ENCODE measurements at regions not wholly inside any gene's neighbourhood (a gene's known extent, or its start where the extent isn't known, plus 50 kb on each side); places are given as distances from the start of the nearest gene placed in this dataset.

GRCh38 chr9:115404311-115404710 is 286.4 kb upstream of the TNC start:
- Histone ChIP-seq H3K27me3 (replicated peaks; ENCODE audit: insufficient read depth) (no peaks in the 10 kb centered on the region), H3K4me3 (no peak overlapping the region), H3K27ac (no peak overlapping the region), H3K36me3 (no peaks in the 10 kb centered on the region), H3K9me3 (no peaks in the 10 kb centered on the region), H3K4me1 (replicated peaks) (no peaks in the 10 kb centered on the region)
- TF ChIP-seq CTCF (IDR thresholded peaks at IDR 0.05) (no peak), POLR2A (IDR thresholded peaks at IDR 0.05) (no peak), POLR2AphosphoS5 (IDR thresholded peaks at IDR 0.05) (no peak)
- DNase-seq (ENCODE audit: low spot score), result no peak
- intact Hi-C loops (cut with DNase I), result no loop called here

GRCh38 chr9:115411516-115411915 is 293.6 kb upstream of the TNC start:
- Histone ChIP-seq H3K4me3 (no peak overlapping the region), H3K36me3 (no peaks in the 10 kb centered on the region), H3K4me1 (replicated peaks) (no peaks in the 10 kb centered on the region), H3K27ac (no peak overlapping the region), H3K27me3 (replicated peaks; ENCODE audit: insufficient read depth) (no peaks in the 10 kb centered on the region), H3K9me3 (no peaks in the 10 kb centered on the region)
- TF ChIP-seq CTCF (IDR thresholded peaks at IDR 0.05), result no peak
- no peak for TF ChIP-seq POLR2AphosphoS5 (IDR thresholded peaks at IDR 0.05)
- no peak for TF ChIP-seq POLR2A (IDR thresholded peaks at IDR 0.05)
- WGBS, result 94% methylated on average over 1 of the region's 1 CpG
- intact Hi-C loops (cut with DNase I), result no loop called here
- no peak for DNase-seq (ENCODE audit: low spot score)

GRCh38 chr9:115411993-115412452 is 294.1 kb upstream of the TNC start:
- Histone ChIP-seq H3K4me1 (replicated peaks) (no peaks in the 10 kb centered on the region), H3K27ac (no peak overlapping the region), H3K36me3 (no peaks in the 10 kb centered on the region), H3K27me3 (replicated peaks; ENCODE audit: insufficient read depth) (no peaks in the 10 kb centered on the region), H3K4me3 (no peak overlapping the region), H3K9me3 (no peaks in the 10 kb centered on the region)
- whole genome bisulfite sequencing, result 80% methylated on average over 2 of the region's 2 CpGs
- DNase-seq (ENCODE audit: low spot score), result no peak
- intact Hi-C loops (cut with DNase I), result no loop called here
- TF ChIP-seq CTCF (IDR thresholded peaks at IDR 0.05) (no peak), POLR2A (IDR thresholded peaks at IDR 0.05) (no peak), POLR2AphosphoS5 (IDR thresholded peaks at IDR 0.05) (no peak)

GRCh38 chr9:115412656-115413055 is 294.7 kb upstream of the TNC start:
- TF ChIP-seq CTCF (IDR thresholded peaks at IDR 0.05) (no peak), POLR2AphosphoS5 (IDR thresholded peaks at IDR 0.05) (no peak), POLR2A (IDR thresholded peaks at IDR 0.05) (no peak)
- intact Hi-C loops (cut with DNase I), result no loop called here

GRCh38 chr9:115413304-115413703 is 295.3 kb upstream of the TNC start:
- TF ChIP-seq POLR2AphosphoS5 (IDR thresholded peaks at IDR 0.05) (no peak), POLR2A (IDR thresholded peaks at IDR 0.05) (no peak), CTCF (IDR thresholded peaks at IDR 0.05) (no peak)
- Histone ChIP-seq H3K4me3 (no peak overlapping the region), H3K36me3 (no peaks in the 10 kb centered on the region), H3K27me3 (replicated peaks; ENCODE audit: insufficient read depth) (no peaks in the 10 kb centered on the region), H3K27ac (no peak overlapping the region), H3K9me3 (no peaks in the 10 kb centered on the region), H3K4me1 (replicated peaks) (no peaks in the 10 kb centered on the region)
- no peak for DNase-seq (ENCODE audit: low spot score)
- intact Hi-C loops (cut with DNase I), result no loop called here

More at GRCh38 chr9:115412656-115413055, 294.7 kb upstream of the TNC start:
- no peak overlapping the region for H3K27ac ChIP-seq
- no peaks in the 10 kb centered on the region for H3K27me3 ChIP-seq (replicated peaks; ENCODE audit: insufficient read depth)
- no peak for DNase-seq (ENCODE audit: low spot score)
- H3K4me1 ChIP-seq (replicated peaks), result no peaks in the 10 kb centered on the region
- no peak overlapping the region for H3K4me3 ChIP-seq
- H3K9me3 ChIP-seq, result no peaks in the 10 kb centered on the region
- no peaks in the 10 kb centered on the region for H3K36me3 ChIP-seq

Measured in prostate gland (tissue), 2 donors.